GM19397 (cell line): ENCODE measurements at regions not wholly inside any gene's neighbourhood (a gene's known extent, or its start where the extent isn't known, plus 50 kb on each side); places are given as distances from the start of the nearest gene placed in this dataset.
"Not testable (repeated sequence)": the region's sequence is repeated elsewhere in the genome, so short reads cannot be mapped to it uniquely, and the experiment has no call there.

Experiments used
- ATAC-seq: cut with Tn5 transposase; IDR thresholded peaks from one replicate; pipeline ENCODE4 v1.9.1; 2021; ENCODE audit warnings: mild to moderate bottlenecking, moderate library complexity; ENCODE audit not compliant: unreplicated experiment

GRCh38 chr18:78240627-78241252 is 738.9 kb upstream of the SALL3 start:
- no peak for ATAC-seq

DNA sequence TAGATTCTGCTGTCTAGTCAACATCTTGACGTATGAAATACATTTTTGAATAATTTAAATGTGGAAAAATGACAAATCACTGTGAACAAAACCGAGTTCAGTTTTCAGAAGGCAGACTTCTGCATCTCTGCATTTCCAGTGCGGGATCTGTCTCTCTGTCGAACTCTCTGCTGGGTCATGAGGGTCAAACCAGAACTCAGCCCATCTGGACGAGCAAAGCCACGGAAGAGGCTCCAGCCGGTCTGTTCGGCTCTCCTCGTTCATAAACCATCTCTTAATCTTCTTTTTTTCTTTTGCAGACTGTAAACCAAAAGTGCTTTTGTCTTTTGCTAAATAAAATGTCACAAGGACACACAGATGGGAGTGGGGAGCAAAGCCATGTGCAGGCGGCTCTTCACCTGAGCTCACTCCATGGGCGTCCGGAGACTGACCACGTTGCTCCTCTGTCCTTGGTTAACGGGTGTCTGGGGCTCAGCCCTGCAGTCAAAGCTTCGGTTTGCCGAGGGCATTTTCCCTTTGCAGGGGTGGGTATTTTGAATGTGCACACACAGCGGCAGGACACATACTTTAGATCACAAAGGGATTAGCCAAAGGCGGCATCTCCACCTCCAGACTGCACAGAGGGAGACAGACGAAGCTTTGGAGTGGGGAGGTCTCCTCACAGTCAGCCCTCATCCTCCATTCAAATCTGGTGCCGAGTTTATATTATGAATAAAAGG is 737.9 kb upstream of the SALL3 start:
- no peak for ATAC-seq

GRCh38 chr18:78242254-78242643 is 737.4 kb upstream of the SALL3 start:
- no peak for ATAC-seq

DNA sequence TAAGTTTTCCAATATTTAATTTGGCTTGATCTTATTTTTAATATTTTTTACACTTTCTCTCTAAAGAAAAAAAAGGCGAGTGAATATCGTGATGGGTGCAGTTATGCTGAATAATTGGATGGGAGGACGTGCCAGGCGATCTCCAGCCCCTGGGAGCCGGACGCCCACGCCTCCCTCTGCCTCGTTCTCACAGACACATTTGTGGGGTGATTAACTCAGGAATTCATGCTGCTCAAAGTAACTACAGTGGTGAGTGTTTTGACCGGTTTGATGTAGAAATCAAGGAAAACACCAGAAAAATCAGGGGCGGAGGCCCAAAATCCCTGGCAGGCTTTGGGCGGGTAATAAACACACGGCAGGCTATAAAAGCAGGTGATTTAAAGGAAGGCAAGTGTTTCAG is 736.8 kb upstream of the SALL3 start:
- no peak for ATAC-seq

DNA sequence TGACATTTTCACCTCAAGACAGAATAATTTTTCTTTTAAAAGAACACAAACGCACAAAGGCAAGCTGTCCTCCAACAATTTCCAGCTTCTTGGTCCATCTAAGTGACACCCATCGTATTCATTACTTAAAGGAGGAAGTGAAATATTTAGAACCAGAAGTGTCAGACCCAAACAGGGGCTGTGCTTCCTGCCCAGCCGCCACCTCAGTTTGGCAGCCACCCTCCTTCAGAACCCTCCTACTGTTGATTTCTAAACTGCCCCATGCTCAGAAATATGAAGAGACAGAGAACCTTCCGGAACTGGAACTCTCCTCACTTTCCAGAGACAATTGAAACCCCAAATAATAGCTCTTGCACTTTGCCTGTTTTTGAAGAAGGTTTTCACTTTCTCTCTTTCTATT is 734.8 kb upstream of the SALL3 start:
- ATAC-seq = no peak

- ATAC-seq = no peak
Measured at GRCh38 chr18:78245451-78245850, 734.2 kb upstream of the SALL3 start.

DNA sequence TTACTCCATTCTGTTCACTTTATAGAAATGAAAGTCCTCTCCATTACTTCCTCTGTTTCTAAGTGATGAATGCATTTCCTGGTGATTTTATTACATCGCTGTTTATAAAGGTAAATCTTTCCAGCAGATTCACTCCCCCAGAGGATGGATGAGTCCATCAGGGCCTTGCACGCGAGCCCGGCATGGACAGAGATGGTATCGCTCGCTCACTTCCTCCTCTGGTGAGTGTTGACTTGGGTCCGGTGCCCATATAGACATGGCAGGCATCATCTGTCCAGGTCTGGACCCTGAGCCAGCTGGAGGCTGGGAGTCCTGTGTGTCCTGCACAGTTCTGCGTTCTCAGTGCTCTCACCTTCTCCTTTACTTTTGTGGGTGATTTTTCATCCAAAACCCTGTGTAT is 733.6 kb upstream of the SALL3 start:
- ATAC-seq = no peak

GRCh38 chr18:78246588-78246987 is 733.0 kb upstream of the SALL3 start:
- no peak for ATAC-seq

- ATAC-seq = no peak
Measured at GRCh38 chr18:78247615-78248289, 731.9 kb upstream of the SALL3 start.

GRCh38 chr18:78255013-78255412 is 724.6 kb upstream of the SALL3 start:
- no peak for ATAC-seq

- ATAC-seq = no peak
Measured at GRCh38 chr18:78268226-78268988, 711.2 kb upstream of the SALL3 start.

GRCh38 chr18:78271790-78272189 is 707.8 kb upstream of the SALL3 start:
- no peak for ATAC-seq

GRCh38 chr18:78273876-78274275 is 705.7 kb upstream of the SALL3 start:
- no peak for ATAC-seq

- ATAC-seq = not testable (repeated sequence)
Measured at GRCh38 chr18:78283425-78283824, 696.2 kb upstream of the SALL3 start.

- no peak for ATAC-seq
Measured at GRCh38 chr18:78292618-78293380, 686.8 kb upstream of the SALL3 start.

- no peak for ATAC-seq
Measured at GRCh38 chr18:78293540-78293939, 686.1 kb upstream of the SALL3 start.

DNA sequence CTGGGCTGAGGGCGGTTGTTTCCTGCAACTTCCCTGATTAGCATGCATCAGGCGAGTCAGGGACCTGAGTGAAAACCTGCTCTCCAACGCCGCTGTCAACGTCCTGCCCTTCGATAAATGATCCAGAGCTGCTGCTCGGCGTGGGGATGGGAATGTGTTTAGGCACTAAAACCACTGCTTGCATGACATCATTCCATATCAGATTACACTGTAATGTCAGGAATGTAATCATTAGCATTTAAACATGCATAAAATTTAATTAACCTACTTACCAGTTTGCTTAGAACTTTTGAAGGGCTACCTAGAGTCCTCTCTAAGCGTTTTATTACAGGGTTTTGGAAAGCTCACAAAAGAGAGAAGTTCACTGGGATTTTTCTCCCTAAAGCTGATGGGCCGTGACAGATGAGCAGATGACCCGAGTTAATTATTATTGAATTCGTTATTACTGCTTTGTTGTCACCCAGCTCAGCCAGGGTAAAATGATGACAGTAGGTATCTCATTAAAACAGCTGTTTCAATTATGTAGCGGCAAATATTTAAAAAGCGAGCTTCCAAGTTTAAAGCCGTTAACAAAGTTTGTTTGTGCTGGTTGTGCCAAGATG is 685.6 kb upstream of the SALL3 start:
- no peak for ATAC-seq

GRCh38 chr18:78295262-78295661 is 684.4 kb upstream of the SALL3 start:
- no peak for ATAC-seq

DNA sequence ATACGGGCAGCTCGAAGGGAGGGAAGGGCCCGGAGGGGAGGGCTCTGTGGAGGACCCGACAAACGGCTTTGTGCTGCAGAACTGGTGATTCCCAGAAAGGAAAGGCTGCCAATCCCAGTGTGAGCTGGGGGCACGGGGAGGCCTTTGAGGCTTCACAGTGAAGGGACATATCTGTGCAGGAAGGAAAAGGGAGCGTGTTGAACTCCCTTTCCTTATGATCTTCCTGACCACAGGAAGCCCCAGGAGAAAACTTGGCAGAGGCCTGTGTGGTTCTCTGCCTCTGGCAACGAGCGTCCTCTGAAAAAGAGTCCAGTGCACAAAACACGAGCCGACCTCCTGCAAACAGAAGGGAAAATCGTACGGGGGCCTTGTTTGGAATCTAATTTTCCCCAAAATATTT is 683.5 kb upstream of the SALL3 start:
- no peak for ATAC-seq

GRCh38 chr18:78297048-78297447 is 682.6 kb upstream of the SALL3 start:
- no peak for ATAC-seq
